ENCODE measurements at regions not wholly inside any gene's neighbourhood (a gene's known extent, or its start where the extent isn't known, plus 50 kb on each side); places are given as distances from the start of the nearest gene placed in this dataset.

GRCh38 chr6:165791876-165792437, 128.9 kb upstream of the PDE10A start:
- ATAC-seq (ENCODE audit: low FRiP score) (peak; percentile 44), DNase-seq (no peak)
- Histone ChIP-seq H3K9me3 (ENCODE audit: control insufficient read depth, low read length) (no peaks in the 10 kb centered on the region), H3K27me3 (ENCODE audit: control insufficient read depth in 1 of 2, insufficient read depth in 2 of 2, low read length in 1 of 2) (no peaks in the 10 kb centered on the region), H3K27ac (ENCODE audit: low read depth in 1 of 2, low read length in 2 of 2) (no peak overlapping the region), H3K4me3 (ENCODE audit: low read length in 2 of 2) (no peak overlapping the region), H3K36me3 (ENCODE audit: control insufficient read depth in 1 of 2, insufficient read depth in 2 of 2, low read length in 1 of 2) (no peaks in the 10 kb centered on the region), H3K4me1 (ENCODE audit: control insufficient read depth in 1 of 2, insufficient read depth in 2 of 2, low read length in 2 of 2) (no peaks in the 10 kb centered on the region)
- WGBS, 2 donors, result 95 to 97% methylated on average over 24 of the region's 24 CpGs
- intact Hi-C loops (cut with DNase I), result no loop called here

- Histone ChIP-seq H3K9me3 (ENCODE audit: control insufficient read depth, low read length) (no peaks in the 10 kb centered on the region), H3K27me3 (ENCODE audit: control insufficient read depth in 1 of 2, insufficient read depth in 2 of 2, low read length in 1 of 2) (no peaks in the 10 kb centered on the region)
Measured at GRCh38 chr6:165791306-165791705, 128.3 kb upstream of the PDE10A start.

GRCh38 chr6:165782812-165783211, 119.8 kb upstream of the PDE10A start:
- no peaks in the 10 kb centered on the region for H3K36me3 ChIP-seq (ENCODE audit: control insufficient read depth in 1 of 2, insufficient read depth in 2 of 2, low read length in 1 of 2)
- no peak overlapping the region for H3K27ac ChIP-seq (ENCODE audit: low read depth in 1 of 2, low read length in 2 of 2)
- no peaks in the 10 kb centered on the region for H3K9me3 ChIP-seq (ENCODE audit: control insufficient read depth, low read length)
- no peaks in the 10 kb centered on the region for H3K27me3 ChIP-seq (ENCODE audit: control insufficient read depth in 1 of 2, insufficient read depth in 2 of 2, low read length in 1 of 2)
- H3K4me3 ChIP-seq (ENCODE audit: low read length in 2 of 2), result no peak overlapping the region
- ATAC-seq (ENCODE audit: low FRiP score) (no peak), DNase-seq (no peak)
- H3K4me1 ChIP-seq (ENCODE audit: control insufficient read depth in 1 of 2, insufficient read depth in 2 of 2, low read length in 2 of 2), result no peaks in the 10 kb centered on the region
- 44 to 56% methylated on average over 3 of the region's 3 CpGs for WGBS, 2 donors
- intact Hi-C loops (cut with DNase I), result no loop called here

More at GRCh38 chr6:165791306-165791705, 128.3 kb upstream of the PDE10A start:
- Histone ChIP-seq H3K4me3 (ENCODE audit: low read length in 2 of 2) (no peak overlapping the region), H3K27ac (ENCODE audit: low read depth in 1 of 2, low read length in 2 of 2) (no peak overlapping the region), H3K4me1 (ENCODE audit: control insufficient read depth in 1 of 2, insufficient read depth in 2 of 2, low read length in 2 of 2) (no peaks in the 10 kb centered on the region), H3K36me3 (ENCODE audit: control insufficient read depth in 1 of 2, insufficient read depth in 2 of 2, low read length in 1 of 2) (no peaks in the 10 kb centered on the region)
- ATAC-seq (ENCODE audit: low FRiP score) (no peak), DNase-seq (no peak)
- WGBS, 2 donors, result 84 to 94% methylated on average over 9 of the region's 9 CpGs
- intact Hi-C loops (cut with DNase I), result no loop called here

GRCh38 chr6:165782134-165782533, 119.1 kb upstream of the PDE10A start:
- WGBS, 2 donors, result 65 to 70% methylated on average over 8 of the region's 8 CpGs
- H3K9me3 ChIP-seq (ENCODE audit: control insufficient read depth, low read length), result no peaks in the 10 kb centered on the region
- ATAC-seq (ENCODE audit: low FRiP score) (no peak), DNase-seq (no peak)
- no peaks in the 10 kb centered on the region for H3K36me3 ChIP-seq (ENCODE audit: control insufficient read depth in 1 of 2, insufficient read depth in 2 of 2, low read length in 1 of 2)
- H3K27me3 ChIP-seq (ENCODE audit: control insufficient read depth in 1 of 2, insufficient read depth in 2 of 2, low read length in 1 of 2), result no peaks in the 10 kb centered on the region
- intact Hi-C loops (cut with DNase I), result no loop called here
- H3K4me3 ChIP-seq (ENCODE audit: low read length in 2 of 2), result no peak overlapping the region
- H3K27ac ChIP-seq (ENCODE audit: low read depth in 1 of 2, low read length in 2 of 2), result no peak overlapping the region
- no peaks in the 10 kb centered on the region for H3K4me1 ChIP-seq (ENCODE audit: control insufficient read depth in 1 of 2, insufficient read depth in 2 of 2, low read length in 2 of 2)

GRCh38 chr6:165777680-165778079, 114.6 kb upstream of the PDE10A start:
- Histone ChIP-seq H3K4me3 (ENCODE audit: low read length in 2 of 2) (no peak overlapping the region), H3K36me3 (ENCODE audit: control insufficient read depth in 1 of 2, insufficient read depth in 2 of 2, low read length in 1 of 2) (no peaks in the 10 kb centered on the region), H3K4me1 (ENCODE audit: control insufficient read depth in 1 of 2, insufficient read depth in 2 of 2, low read length in 2 of 2) (no peaks in the 10 kb centered on the region), H3K27ac (ENCODE audit: low read depth in 1 of 2, low read length in 2 of 2) (no peak overlapping the region), H3K27me3 (ENCODE audit: control insufficient read depth in 1 of 2, insufficient read depth in 2 of 2, low read length in 1 of 2) (no peaks in the 10 kb centered on the region), H3K9me3 (ENCODE audit: control insufficient read depth, low read length) (no peaks in the 10 kb centered on the region)
- ATAC-seq (ENCODE audit: low FRiP score), result no peak
- intact Hi-C loops (cut with DNase I), result no loop called here
- DNase-seq, result no peak
- WGBS, 2 donors, result 87 to 93% methylated on average over 3 of the region's 3 CpGs

GRCh38 chr6:165776691-165777090, 113.7 kb upstream of the PDE10A start:
- no peaks in the 10 kb centered on the region for H3K4me1 ChIP-seq (ENCODE audit: control insufficient read depth in 1 of 2, insufficient read depth in 2 of 2, low read length in 2 of 2)
- H3K9me3 ChIP-seq (ENCODE audit: control insufficient read depth, low read length), result no peaks in the 10 kb centered on the region
- 81 to 85% methylated on average over 5 of the region's 5 CpGs for WGBS, 2 donors
- ATAC-seq (ENCODE audit: low FRiP score) (no peak), DNase-seq (no peak)
- intact Hi-C loops (cut with DNase I), result no loop called here
- H3K4me3 ChIP-seq (ENCODE audit: low read length in 2 of 2), result no peak overlapping the region
- H3K36me3 ChIP-seq (ENCODE audit: control insufficient read depth in 1 of 2, insufficient read depth in 2 of 2, low read length in 1 of 2), result no peaks in the 10 kb centered on the region
- H3K27me3 ChIP-seq (ENCODE audit: control insufficient read depth in 1 of 2, insufficient read depth in 2 of 2, low read length in 1 of 2), result no peaks in the 10 kb centered on the region
- H3K27ac ChIP-seq (ENCODE audit: low read depth in 1 of 2, low read length in 2 of 2), result no peak overlapping the region

- no peaks in the 10 kb centered on the region for H3K9me3 ChIP-seq (ENCODE audit: control insufficient read depth, low read length)
Measured at GRCh38 chr6:165775721-165776120, 112.7 kb upstream of the PDE10A start.

GRCh38 chr6:165774903-165775601, 112.0 kb upstream of the PDE10A start:
- peak; percentile 50 for ATAC-seq (ENCODE audit: low FRiP score)

More at GRCh38 chr6:165775721-165776120, 112.7 kb upstream of the PDE10A start:
- 64 to 72% methylated on average over 3 of the region's 3 CpGs for WGBS, 2 donors
- Histone ChIP-seq H3K27ac (ENCODE audit: low read depth in 1 of 2, low read length in 2 of 2) (no peak overlapping the region), H3K27me3 (ENCODE audit: control insufficient read depth in 1 of 2, insufficient read depth in 2 of 2, low read length in 1 of 2) (no peaks in the 10 kb centered on the region), H3K4me3 (ENCODE audit: low read length in 2 of 2) (no peak overlapping the region), H3K36me3 (ENCODE audit: control insufficient read depth in 1 of 2, insufficient read depth in 2 of 2, low read length in 1 of 2) (no peaks in the 10 kb centered on the region), H3K4me1 (ENCODE audit: control insufficient read depth in 1 of 2, insufficient read depth in 2 of 2, low read length in 2 of 2) (no peaks in the 10 kb centered on the region)
- DNase-seq (no peak), ATAC-seq (ENCODE audit: low FRiP score) (no peak)
- intact Hi-C loops (cut with DNase I), result no loop called here

GRCh38 chr6:165770397-165771082, 107.5 kb upstream of the PDE10A start:
- no peaks in the 10 kb centered on the region for H3K9me3 ChIP-seq (ENCODE audit: control insufficient read depth, low read length)
- H3K4me1 ChIP-seq (ENCODE audit: control insufficient read depth in 1 of 2, insufficient read depth in 2 of 2, low read length in 2 of 2), result no peaks in the 10 kb centered on the region
- no peak overlapping the region for H3K27ac ChIP-seq (ENCODE audit: low read depth in 1 of 2, low read length in 2 of 2)
- intact Hi-C loops (cut with DNase I), result no loop called here
- H3K36me3 ChIP-seq (ENCODE audit: control insufficient read depth in 1 of 2, insufficient read depth in 2 of 2, low read length in 1 of 2), result no peaks in the 10 kb centered on the region
- 82 to 83% methylated on average over 14 of the region's 14 CpGs for WGBS, 2 donors
- DNase-seq (no peak), ATAC-seq (ENCODE audit: low FRiP score) (no peak)
- H3K27me3 ChIP-seq (ENCODE audit: control insufficient read depth in 1 of 2, insufficient read depth in 2 of 2, low read length in 1 of 2), result no peaks in the 10 kb centered on the region
- H3K4me3 ChIP-seq (ENCODE audit: low read length in 2 of 2), result no peak overlapping the region

More at GRCh38 chr6:165774903-165775601, 112.0 kb upstream of the PDE10A start:
- Histone ChIP-seq H3K36me3 (ENCODE audit: control insufficient read depth in 1 of 2, insufficient read depth in 2 of 2, low read length in 1 of 2) (no peaks in the 10 kb centered on the region), H3K9me3 (ENCODE audit: control insufficient read depth, low read length) (no peaks in the 10 kb centered on the region), H3K27ac (ENCODE audit: low read depth in 1 of 2, low read length in 2 of 2) (no peak overlapping the region), H3K4me3 (ENCODE audit: low read length in 2 of 2) (no peak overlapping the region), H3K27me3 (ENCODE audit: control insufficient read depth in 1 of 2, insufficient read depth in 2 of 2, low read length in 1 of 2) (no peaks in the 10 kb centered on the region), H3K4me1 (ENCODE audit: control insufficient read depth in 1 of 2, insufficient read depth in 2 of 2, low read length in 2 of 2) (no peaks in the 10 kb centered on the region)
- intact Hi-C loops (cut with DNase I), result no loop called here
- whole genome bisulfite sequencing, 2 donors, result 57 to 59% methylated on average over 13 of the region's 13 CpGs
- DNase-seq, result no peak

All from aorta (tissue), 5 donors.